Upper lobe of left lung (tissue), 4 donors: ENCODE measurements at regions not wholly inside any gene's neighbourhood (a gene's known extent, or its start where the extent isn't known, plus 50 kb on each side); places are given as distances from the start of the nearest gene placed in this dataset.

ENCODE experiments used
- EP300 ChIP-seq, 4 donors: sonication (generic); formaldehyde crosslinking; IDR thresholded peaks; one replicate each; pipeline ENCODE4 v1.5.1; 2017; ENCODE audit warnings: antibody characterized with exemption in 4 of 4, control low read depth in 2 of 4
- POLR2A ChIP-seq, 4 donors: fragments of 450-650 bp; IDR thresholded peaks; one replicate each; pipeline ENCODE4 v1.5.1; 2016 to 2017; ENCODE audit warnings: antibody characterized with exemption in 4 of 4, mild to moderate bottlenecking in 2 of 4
- POLR2AphosphoS5 ChIP-seq, 2 donors: sonication (generic); formaldehyde crosslinking; IDR thresholded peaks; one replicate each; pipeline ENCODE4 v1.5.1; 2017; ENCODE audit warnings: antibody characterized with exemption in 2 of 2
- TF ChIP-seq, protein P1 (sequence below), 6 experiments: fragments of 450-650 bp in 4 of 6; fragments of 200-600 bp in 2 of 6; sonication (generic) in 2 of 6; IDR thresholded peaks; one replicate each; pipeline ENCODE4 v1.5.1; 2016 to 2019; ENCODE audit warnings: antibody characterized with exemption in 6 of 6

DNA sequence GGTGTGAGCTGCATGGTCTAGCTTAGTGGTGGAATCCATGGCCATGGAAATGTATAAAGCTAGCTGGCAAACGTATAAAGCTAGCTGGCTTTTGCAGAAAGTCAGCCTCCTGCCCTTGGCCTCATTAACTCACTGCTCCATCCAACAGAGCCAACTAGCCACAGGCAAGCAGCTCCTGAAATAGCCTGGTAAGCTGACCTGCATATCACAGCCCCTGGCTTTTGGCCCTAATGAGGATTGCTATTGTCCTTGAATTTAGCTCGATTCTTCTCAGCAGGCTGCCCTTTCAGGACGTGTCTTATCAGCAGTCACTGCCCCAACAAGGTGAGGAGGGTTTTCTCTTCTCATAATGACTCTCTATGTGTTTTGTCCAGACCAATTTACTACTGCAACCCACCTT is 446.8 kb downstream of the WDR72 start:
- TF ChIP-seq POLR2AphosphoS5 (IDR thresholded peaks at IDR 0.05) (no peak), EP300 (IDR thresholded peaks at IDR 0.05) (no peak), POLR2A (IDR thresholded peaks at IDR 0.05) (no peak)
- TF ChIP-seq, protein P1, sequence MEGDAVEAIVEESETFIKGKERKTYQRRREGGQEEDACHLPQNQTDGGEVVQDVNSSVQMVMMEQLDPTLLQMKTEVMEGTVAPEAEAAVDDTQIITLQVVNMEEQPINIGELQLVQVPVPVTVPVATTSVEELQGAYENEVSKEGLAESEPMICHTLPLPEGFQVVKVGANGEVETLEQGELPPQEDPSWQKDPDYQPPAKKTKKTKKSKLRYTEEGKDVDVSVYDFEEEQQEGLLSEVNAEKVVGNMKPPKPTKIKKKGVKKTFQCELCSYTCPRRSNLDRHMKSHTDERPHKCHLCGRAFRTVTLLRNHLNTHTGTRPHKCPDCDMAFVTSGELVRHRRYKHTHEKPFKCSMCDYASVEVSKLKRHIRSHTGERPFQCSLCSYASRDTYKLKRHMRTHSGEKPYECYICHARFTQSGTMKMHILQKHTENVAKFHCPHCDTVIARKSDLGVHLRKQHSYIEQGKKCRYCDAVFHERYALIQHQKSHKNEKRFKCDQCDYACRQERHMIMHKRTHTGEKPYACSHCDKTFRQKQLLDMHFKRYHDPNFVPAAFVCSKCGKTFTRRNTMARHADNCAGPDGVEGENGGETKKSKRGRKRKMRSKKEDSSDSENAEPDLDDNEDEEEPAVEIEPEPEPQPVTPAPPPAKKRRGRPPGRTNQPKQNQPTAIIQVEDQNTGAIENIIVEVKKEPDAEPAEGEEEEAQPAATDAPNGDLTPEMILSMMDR (IDR thresholded peaks at IDR 0.05): no peak
